Suprapubic skin (tissue), 4 donors: ENCODE measurements at regions not wholly inside any gene's neighbourhood (a gene's known extent, or its start where the extent isn't known, plus 50 kb on each side); places are given as distances from the start of the nearest gene placed in this dataset.

ENCODE experiments used
- DNase-seq, 2 donors: peaks; one replicate each; pipeline ENCODE4 v3.0.0-alpha.2; 2019; ENCODE audit warnings: low spot score in 2 of 2
- H3K27ac ChIP-seq: fragments of 200-600 bp; sonication (generic); one replicate; pipeline ENCODE4 v1.5.1; 2019
- H3K27me3 ChIP-seq: fragments of 200-600 bp; sonication (generic); one replicate; pipeline ENCODE4 v1.5.1; 2019
- H3K36me3 ChIP-seq: fragments of 200-600 bp; sonication (generic); one replicate; pipeline ENCODE4 v1.5.1; 2019
- H3K4me1 ChIP-seq: fragments of 200-600 bp; sonication (generic); one replicate; pipeline ENCODE4 v1.5.1; 2019
- H3K4me3 ChIP-seq: fragments of 200-600 bp; sonication (generic); one replicate; pipeline ENCODE4 v1.5.1; 2019; ENCODE audit warnings: mild to moderate bottlenecking
- H3K9me3 ChIP-seq: fragments of 200-600 bp; sonication (generic); one replicate; pipeline ENCODE4 v1.5.1; 2019
- EP300 ChIP-seq: sonication (generic); formaldehyde crosslinking; IDR thresholded peaks from one replicate; pipeline ENCODE4 v1.6.1; 2017; ENCODE audit warnings: antibody characterized with exemption
- POLR2A ChIP-seq, 2 donors: fragments of 450-650 bp; IDR thresholded peaks; one replicate each; pipeline ENCODE4 v1.6.1; 2017; ENCODE audit warnings: antibody characterized with exemption in 2 of 2, mild to moderate bottlenecking in 2 of 2, moderate library complexity in 2 of 2
- POLR2AphosphoS5 ChIP-seq, 3 donors: sonication (generic); formaldehyde crosslinking; IDR thresholded peaks; one replicate each; pipeline ENCODE4 v1.6.1; 2017; ENCODE audit warnings: antibody characterized with exemption in 3 of 3
- WGBS: methylation state at CpG from one replicate; pipeline ENCODE4 v1.1.5; 2018; 5-methylcytosine and 5-hydroxymethylcytosine counted together
- TF ChIP-seq, protein P1 (sequence below), 2 donors: fragments of 200-600 bp in 1 of 2; fragments of 450-650 bp in 1 of 2; sonication (generic) in 1 of 2; IDR thresholded peaks; one replicate each; pipeline ENCODE4 v1.5.1; 2016 to 2019; ENCODE audit warnings: antibody characterized with exemption in 2 of 2, mild to moderate bottlenecking in 1 of 2, moderate library complexity in 1 of 2

DNA sequence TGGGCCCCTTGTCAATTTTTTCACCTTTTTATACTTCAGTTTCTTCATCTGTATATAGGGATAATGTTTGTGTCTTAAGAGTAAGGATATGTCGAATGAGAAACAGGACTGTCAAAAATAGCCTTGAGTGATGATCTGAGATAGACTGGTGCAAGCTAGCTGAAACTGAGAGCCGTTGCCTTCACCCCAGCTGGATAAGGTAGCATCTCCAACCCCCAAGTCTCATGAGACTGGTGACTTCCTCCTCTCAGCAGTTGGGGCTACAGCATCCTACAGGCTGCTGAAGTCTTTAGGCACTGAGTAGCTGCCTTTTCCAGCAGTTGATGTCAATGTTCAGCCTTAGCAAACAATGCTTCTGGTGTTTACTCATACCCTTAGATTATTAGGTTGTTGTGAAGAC is 330.2 kb downstream of the OSTF1 start:
- H3K4me1 ChIP-seq = peaks cover 4% of the 10 kb centered on the region
- no peaks in the 10 kb centered on the region for H3K36me3 ChIP-seq
- no peaks in the 10 kb centered on the region for H3K9me3 ChIP-seq
- no peak overlapping the region for H3K4me3 ChIP-seq
- no peak overlapping the region for H3K27ac ChIP-seq
- 91% methylated on average over 2 of the region's 2 CpGs for WGBS
- DNase-seq = no peak
- TF ChIP-seq POLR2AphosphoS5 (IDR thresholded peaks at IDR 0.05) (no peak), POLR2A (IDR thresholded peaks at IDR 0.05) (no peak), EP300 (no peak)
- TF ChIP-seq, protein P1, sequence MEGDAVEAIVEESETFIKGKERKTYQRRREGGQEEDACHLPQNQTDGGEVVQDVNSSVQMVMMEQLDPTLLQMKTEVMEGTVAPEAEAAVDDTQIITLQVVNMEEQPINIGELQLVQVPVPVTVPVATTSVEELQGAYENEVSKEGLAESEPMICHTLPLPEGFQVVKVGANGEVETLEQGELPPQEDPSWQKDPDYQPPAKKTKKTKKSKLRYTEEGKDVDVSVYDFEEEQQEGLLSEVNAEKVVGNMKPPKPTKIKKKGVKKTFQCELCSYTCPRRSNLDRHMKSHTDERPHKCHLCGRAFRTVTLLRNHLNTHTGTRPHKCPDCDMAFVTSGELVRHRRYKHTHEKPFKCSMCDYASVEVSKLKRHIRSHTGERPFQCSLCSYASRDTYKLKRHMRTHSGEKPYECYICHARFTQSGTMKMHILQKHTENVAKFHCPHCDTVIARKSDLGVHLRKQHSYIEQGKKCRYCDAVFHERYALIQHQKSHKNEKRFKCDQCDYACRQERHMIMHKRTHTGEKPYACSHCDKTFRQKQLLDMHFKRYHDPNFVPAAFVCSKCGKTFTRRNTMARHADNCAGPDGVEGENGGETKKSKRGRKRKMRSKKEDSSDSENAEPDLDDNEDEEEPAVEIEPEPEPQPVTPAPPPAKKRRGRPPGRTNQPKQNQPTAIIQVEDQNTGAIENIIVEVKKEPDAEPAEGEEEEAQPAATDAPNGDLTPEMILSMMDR (IDR thresholded peaks at IDR 0.05) = no peak
- H3K27me3 ChIP-seq = no peaks in the 10 kb centered on the region

- H3K4me1 ChIP-seq = peaks cover 4% of the 10 kb centered on the region
- no peaks in the 10 kb centered on the region for H3K27me3 ChIP-seq
- WGBS = 87% methylated on average over 2 of the region's 2 CpGs
- H3K36me3 ChIP-seq = no peaks in the 10 kb centered on the region
- H3K4me3 ChIP-seq = no peak overlapping the region
- DNase-seq = no peak
- H3K27ac ChIP-seq = no peak overlapping the region
- no peaks in the 10 kb centered on the region for H3K9me3 ChIP-seq
- no peak for TF ChIP-seq POLR2A (IDR thresholded peaks at IDR 0.05)
- no peak for TF ChIP-seq EP300
- no peak for TF ChIP-seq POLR2AphosphoS5 (IDR thresholded peaks at IDR 0.05)
- TF ChIP-seq, protein P1 (IDR thresholded peaks at IDR 0.05) = no peak
Observed at GRCh38 chr9:75422944-75423522, 334.7 kb downstream of the OSTF1 start.

DNA sequence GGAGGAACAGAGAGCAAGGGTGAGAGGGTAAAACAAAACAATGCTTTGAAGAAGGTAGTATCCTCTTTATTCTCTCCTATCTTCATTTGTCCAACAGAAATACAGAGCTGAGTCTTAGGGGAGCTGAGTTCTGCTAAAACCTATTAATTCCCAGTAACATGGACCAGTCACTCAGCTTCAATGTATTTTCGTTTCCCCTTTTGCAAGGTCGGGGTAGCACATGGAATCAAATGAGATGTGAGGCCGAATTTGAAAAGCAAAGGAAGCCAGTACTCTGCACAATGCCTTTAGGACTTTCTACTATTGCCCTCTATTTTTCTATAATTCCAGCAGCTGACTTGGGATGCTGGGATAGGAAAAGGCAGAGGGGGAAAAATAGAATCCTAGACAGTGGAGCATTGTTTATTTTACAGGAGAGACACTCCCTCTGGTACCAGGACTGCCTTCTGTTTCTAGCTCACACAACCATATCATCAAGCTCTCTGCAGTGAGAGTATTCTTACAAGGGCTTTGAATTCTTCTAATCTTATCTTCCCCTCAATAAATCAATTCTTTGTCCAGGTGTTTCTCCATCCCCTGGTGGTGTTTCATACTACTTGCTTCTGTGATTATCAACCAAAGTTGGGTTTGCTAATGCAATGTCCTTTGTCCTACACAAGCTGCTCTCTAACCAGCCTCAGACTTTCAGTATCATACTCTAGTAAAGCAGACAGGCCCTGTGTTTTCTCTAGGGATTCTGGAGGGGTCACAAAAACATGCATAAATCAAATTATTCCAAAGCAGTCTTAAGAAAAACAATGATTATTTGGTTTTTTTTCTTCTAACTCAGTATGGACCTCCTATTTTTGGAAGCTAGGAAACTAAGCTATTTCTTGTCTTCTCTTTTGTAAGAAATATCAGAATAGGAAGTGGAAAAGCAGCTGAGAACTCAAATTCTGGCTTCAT is 341.5 kb downstream of the OSTF1 start:
- Histone ChIP-seq H3K36me3 (no peaks in the 10 kb centered on the region), H3K27ac (no peak overlapping the region), H3K27me3 (no peaks in the 10 kb centered on the region), H3K9me3 (no peaks in the 10 kb centered on the region), H3K4me1 (peaks cover 8% of the 10 kb centered on the region), H3K4me3 (no peak overlapping the region)
- 74% methylated on average over 3 of the region's 3 CpGs for WGBS
- TF ChIP-seq, protein P1 (IDR thresholded peaks at IDR 0.05) = no peak
- TF ChIP-seq EP300 (no peak), POLR2AphosphoS5 (IDR thresholded peaks at IDR 0.05) (no peak), POLR2A (IDR thresholded peaks at IDR 0.05) (no peak)
- no peak for DNase-seq

GRCh38 chr9:75431375-75431774 is 343.1 kb downstream of the OSTF1 start:
- Histone ChIP-seq H3K36me3 (no peaks in the 10 kb centered on the region), H3K4me3 (no peak overlapping the region), H3K27ac (peak overlapping the region; percentile 71), H3K27me3 (no peaks in the 10 kb centered on the region), H3K9me3 (no peaks in the 10 kb centered on the region), H3K4me1 (peaks cover 8% of the 10 kb centered on the region)
- TF ChIP-seq POLR2A (IDR thresholded peaks at IDR 0.05) = no peak
- TF ChIP-seq, protein P1 (IDR thresholded peaks at IDR 0.05) = no peak
- TF ChIP-seq POLR2AphosphoS5 (IDR thresholded peaks at IDR 0.05) = no peak
- no peak for TF ChIP-seq EP300
- no peak for DNase-seq

DNA sequence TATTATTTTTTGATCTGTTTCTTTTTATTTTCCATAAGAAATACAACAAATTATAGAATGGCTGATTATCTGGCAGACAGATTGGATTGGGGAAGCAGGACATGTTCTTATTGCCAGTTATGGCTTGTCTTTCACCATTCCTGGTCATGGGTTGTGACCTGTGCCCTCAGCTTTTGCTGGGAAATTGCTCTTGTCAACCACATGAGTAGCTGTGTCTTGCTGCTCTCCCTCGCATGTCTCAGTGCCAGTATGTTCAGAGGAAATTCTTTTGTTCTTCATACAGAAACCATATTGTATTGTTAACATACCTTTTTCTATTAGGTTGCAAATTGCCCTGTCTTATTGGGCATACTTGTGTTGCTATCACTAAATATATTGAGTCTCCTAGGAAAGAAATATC is 344.1 kb downstream of the OSTF1 start:
- no peak overlapping the region for H3K4me3 ChIP-seq
- H3K36me3 ChIP-seq = no peaks in the 10 kb centered on the region
- H3K9me3 ChIP-seq = no peaks in the 10 kb centered on the region
- peak overlapping the region; percentile 71 for H3K27ac ChIP-seq
- H3K27me3 ChIP-seq = no peaks in the 10 kb centered on the region
- no peak for TF ChIP-seq POLR2AphosphoS5 (IDR thresholded peaks at IDR 0.05)
- no peak for TF ChIP-seq EP300
- TF ChIP-seq, protein P1 (IDR thresholded peaks at IDR 0.05) = no peak
- no peak for TF ChIP-seq POLR2A (IDR thresholded peaks at IDR 0.05)
- H3K4me1 ChIP-seq = peaks cover 8% of the 10 kb centered on the region
- WGBS = 57% methylated on average over 1 of the region's 1 CpG
- no peak for DNase-seq
